Esophagus squamous epithelium (tissue), 4 donors: ENCODE measurements at regions not wholly inside any gene's neighbourhood (a gene's known extent, or its start where the extent isn't known, plus 50 kb on each side); places are given as distances from the start of the nearest gene placed in this dataset.

Source experiments
- POLR2A ChIP-seq, 4 donors: fragments of 450-650 bp; IDR thresholded peaks; one replicate each; pipeline ENCODE4 v1.6.1; 2017; ENCODE audit warnings: antibody characterized with exemption in 4 of 4, mild to moderate bottlenecking in 4 of 4, moderate library complexity in 3 of 4
- TF ChIP-seq, protein P1 (sequence below), 6 experiments: fragments of 450-650 bp in 4 of 6; fragments of 200-600 bp in 2 of 6; sonication (generic) in 2 of 6; IDR thresholded peaks; one replicate each; pipeline ENCODE4 v1.5.1; 2016 to 2019; ENCODE audit warnings: antibody characterized with exemption in 6 of 6, mild to moderate bottlenecking in 4 of 6, moderate library complexity in 4 of 6

GRCh38 chr6:8664700-8665099, 229.4 kb upstream of the SLC35B3 start:
- TF ChIP-seq, protein P1, sequence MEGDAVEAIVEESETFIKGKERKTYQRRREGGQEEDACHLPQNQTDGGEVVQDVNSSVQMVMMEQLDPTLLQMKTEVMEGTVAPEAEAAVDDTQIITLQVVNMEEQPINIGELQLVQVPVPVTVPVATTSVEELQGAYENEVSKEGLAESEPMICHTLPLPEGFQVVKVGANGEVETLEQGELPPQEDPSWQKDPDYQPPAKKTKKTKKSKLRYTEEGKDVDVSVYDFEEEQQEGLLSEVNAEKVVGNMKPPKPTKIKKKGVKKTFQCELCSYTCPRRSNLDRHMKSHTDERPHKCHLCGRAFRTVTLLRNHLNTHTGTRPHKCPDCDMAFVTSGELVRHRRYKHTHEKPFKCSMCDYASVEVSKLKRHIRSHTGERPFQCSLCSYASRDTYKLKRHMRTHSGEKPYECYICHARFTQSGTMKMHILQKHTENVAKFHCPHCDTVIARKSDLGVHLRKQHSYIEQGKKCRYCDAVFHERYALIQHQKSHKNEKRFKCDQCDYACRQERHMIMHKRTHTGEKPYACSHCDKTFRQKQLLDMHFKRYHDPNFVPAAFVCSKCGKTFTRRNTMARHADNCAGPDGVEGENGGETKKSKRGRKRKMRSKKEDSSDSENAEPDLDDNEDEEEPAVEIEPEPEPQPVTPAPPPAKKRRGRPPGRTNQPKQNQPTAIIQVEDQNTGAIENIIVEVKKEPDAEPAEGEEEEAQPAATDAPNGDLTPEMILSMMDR (IDR thresholded peaks at IDR 0.05) = no peak
- TF ChIP-seq POLR2A (IDR thresholded peaks at IDR 0.05) = no peak
